Endothelial cell of umbilical vein (primary cell): ENCODE measurements at regions not wholly inside any gene's neighbourhood (a gene's known extent, or its start where the extent isn't known, plus 50 kb on each side); places are given as distances from the start of the nearest gene placed in this dataset.

Source experiments
- EZH2 ChIP-seq: IDR thresholded peaks from 2 replicates; pipeline ENCODE4 v1.6.1; 2012; ENCODE audit warnings: borderline replicate concordance, low read depth, mild to moderate bottlenecking, moderate library complexity, low read length, inconsistent platforms; ENCODE audit not compliant: severe bottlenecking
- POLR2A ChIP-seq: IDR thresholded peaks from 2 replicates; pipeline ENCODE4 v1.6.1; 2012; ENCODE audit warnings: low read depth, mild to moderate bottlenecking, control low read depth, low read length
- TF ChIP-seq, protein P1 (sequence below), 2 donors: IDR thresholded peaks; 1 replicate in 1 of 2; 2 replicates in 1 of 2; pipeline ENCODE4 v1.5.1; 2011; ENCODE audit warnings: low read length in 2 of 2, mild to moderate bottlenecking in 2 of 2, moderate library complexity in 2 of 2, control low read depth in 1 of 2, inconsistent platforms in 1 of 2, low read depth in 1 of 2; ENCODE audit not compliant: insufficient read depth in 1 of 2; ENCODE audit errors: extremely low read depth in 1 of 2

DNA sequence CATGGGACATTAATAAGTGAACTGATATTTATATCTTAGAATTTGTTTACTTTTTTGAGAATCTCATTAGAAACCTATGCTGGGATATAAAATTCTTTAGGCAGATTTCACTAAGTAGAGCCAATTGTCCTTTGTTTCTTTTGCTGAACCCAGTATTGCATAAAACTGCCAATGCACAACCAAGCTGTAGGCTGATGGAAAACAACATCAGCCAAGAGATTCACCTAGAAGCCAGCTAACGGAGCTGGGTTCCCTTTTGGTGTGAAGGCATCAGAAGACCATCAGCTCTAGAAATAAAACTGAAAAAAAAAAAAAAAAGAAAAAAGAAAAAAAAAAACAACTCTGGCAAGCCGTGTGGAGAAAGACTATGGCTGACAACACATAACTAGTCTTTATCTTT, 328.2 kb upstream of the PDE3A start:
- no peak for TF ChIP-seq POLR2A
- TF ChIP-seq, protein P1, sequence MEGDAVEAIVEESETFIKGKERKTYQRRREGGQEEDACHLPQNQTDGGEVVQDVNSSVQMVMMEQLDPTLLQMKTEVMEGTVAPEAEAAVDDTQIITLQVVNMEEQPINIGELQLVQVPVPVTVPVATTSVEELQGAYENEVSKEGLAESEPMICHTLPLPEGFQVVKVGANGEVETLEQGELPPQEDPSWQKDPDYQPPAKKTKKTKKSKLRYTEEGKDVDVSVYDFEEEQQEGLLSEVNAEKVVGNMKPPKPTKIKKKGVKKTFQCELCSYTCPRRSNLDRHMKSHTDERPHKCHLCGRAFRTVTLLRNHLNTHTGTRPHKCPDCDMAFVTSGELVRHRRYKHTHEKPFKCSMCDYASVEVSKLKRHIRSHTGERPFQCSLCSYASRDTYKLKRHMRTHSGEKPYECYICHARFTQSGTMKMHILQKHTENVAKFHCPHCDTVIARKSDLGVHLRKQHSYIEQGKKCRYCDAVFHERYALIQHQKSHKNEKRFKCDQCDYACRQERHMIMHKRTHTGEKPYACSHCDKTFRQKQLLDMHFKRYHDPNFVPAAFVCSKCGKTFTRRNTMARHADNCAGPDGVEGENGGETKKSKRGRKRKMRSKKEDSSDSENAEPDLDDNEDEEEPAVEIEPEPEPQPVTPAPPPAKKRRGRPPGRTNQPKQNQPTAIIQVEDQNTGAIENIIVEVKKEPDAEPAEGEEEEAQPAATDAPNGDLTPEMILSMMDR (IDR thresholded peaks at IDR 0.05; ENCODE audit: extremely low read depth in 1 of 2, insufficient read depth in 1 of 2, low read depth in 1 of 2, low read length in 2 of 2): no peak
- no peak for TF ChIP-seq EZH2
